HepG2 (cell line): ENCODE measurements at regions not wholly inside any gene's neighbourhood (a gene's known extent, or its start where the extent isn't known, plus 50 kb on each side); places are given as distances from the start of the nearest gene placed in this dataset.

Experiments
- ATAC-seq: fragments of 200-7000 bp; cut with Tn5 transposase; 3 replicates; pipeline ENCODE4 v1.9.1; 2020; ENCODE audit warnings: mild to moderate bottlenecking, moderate library complexity
- BruUV-seq: library from RNA; stranded (reverse); fragments of 400-500 nt; replicated peaks from 2 replicates; lab custom pipeline; 2021; lab: Mats Ljungman, UMichigan
- CTCF ChIA-PET: fragments of 300-600 bp; formaldehyde crosslinking; extraction: SDS; loops from one replicate; lab custom pipeline; 2021; ENCODE audit warnings: low total read pairs, inconsistent platforms, low intra/inter-chr PET ratio; lab: Yijun Ruan, JAX
- POLR2A ChIA-PET: fragments of 350-600 bp; sonication (Branson Sonifier 250); formaldehyde crosslinking; loops from one replicate; lab custom pipeline; 2020; ENCODE audit warnings: antibody characterized with exemption, inconsistent platforms; lab: Yijun Ruan, JAX
- DNase-seq: peaks from one replicate; pipeline ENCODE4 v3.0.0-alpha.2; 2015; ENCODE audit warnings: low spot score
- FAIRE-seq: peaks from 3 replicates; lab custom pipeline; 2011; peaks lifted over from hg19 to GRCh38; lab: Jason Lieb, UNC
- H2AFZ ChIP-seq: one replicate; pipeline ENCODE4 v1.6.1; 2011; ENCODE audit warnings: low read length, inconsistent platforms
- H3K27ac ChIP-seq: fragments of 300-600 bp; 3 replicates; pipeline ENCODE4 v1.8.0; 2011; ENCODE audit warnings: mixed run types, mild to moderate bottlenecking, mixed read lengths, low read length, inconsistent platforms; ENCODE audit not compliant: insufficient read depth; ENCODE audit errors: extremely low read length
- H3K27me3 ChIP-seq, 2 experiments: fragments of 200-600 bp in 1 of 2; 2 replicates in 1 of 2; 3 replicates in 1 of 2; pipeline versions ENCODE4 v1.6.0 to v1.8.0; 2011; ENCODE audit warnings: low read length in 2 of 2, mild to moderate bottlenecking in 2 of 2, moderate library complexity in 2 of 2, inconsistent platforms in 1 of 2; ENCODE audit not compliant: insufficient read depth in 2 of 2, control insufficient read depth in 1 of 2
- H3K36me3 ChIP-seq, 2 experiments: fragments of 200-600 bp in 1 of 2; replicated peaks in 1 of 2; 2 replicates in 1 of 2; 3 replicates in 1 of 2; pipeline versions ENCODE4 v1.5.1 to v1.8.0; 2011; ENCODE audit warnings: low read length in 2 of 2, inconsistent platforms in 1 of 2; ENCODE audit not compliant: insufficient read depth in 2 of 2, control insufficient read depth in 1 of 2
- H3K4me1 ChIP-seq: 2 replicates; pipeline ENCODE4 v1.5.1; 2012; ENCODE audit warnings: low read length, inconsistent platforms; ENCODE audit not compliant: insufficient read depth
- H3K4me2 ChIP-seq: 2 replicates; pipeline ENCODE4 v1.6.0; 2011; ENCODE audit warnings: low read depth, low read length, inconsistent platforms
- H3K4me3 ChIP-seq, 3 experiments: fragments of 200-600 bp in 1 of 3; sonication (generic), shearing (Covaris generic) in 1 of 3; replicated peaks in 1 of 3; 2 replicates each; pipeline ENCODE4 v1.5.1; 2011 to 2016; ENCODE audit warnings: low read length in 3 of 3, inconsistent platforms in 2 of 3, low read depth in 2 of 3, mild to moderate bottlenecking in 2 of 3, control low read depth in 1 of 3, mixed read lengths in 1 of 3; ENCODE audit not compliant: insufficient read depth in 1 of 3
- H3K79me2 ChIP-seq: one replicate; pipeline ENCODE4 v1.6.1; 2011; ENCODE audit warnings: low read length, inconsistent platforms; ENCODE audit not compliant: insufficient read depth
- H3K9ac ChIP-seq: 2 replicates; pipeline ENCODE4 v1.6.0; 2011; ENCODE audit warnings: mild to moderate bottlenecking, low read depth, low read length, inconsistent platforms; ENCODE audit not compliant: insufficient read depth
- H3K9me3 ChIP-seq: 2 replicates; pipeline ENCODE4 v1.5.1; 2012; ENCODE audit warnings: mild to moderate bottlenecking, low read length
- H4K20me1 ChIP-seq: 2 replicates; pipeline ENCODE4 v1.6.0; 2011; ENCODE audit warnings: inconsistent platforms, mild to moderate bottlenecking, low read length, moderate library complexity; ENCODE audit not compliant: insufficient read depth
- ASH2L ChIP-seq: fragments of 300-600, 200-600 bp; sonication (generic); IDR thresholded peaks from 2 replicates; pipeline ENCODE4 v1.7.0; 2017; ENCODE audit warnings: low read depth, mild to moderate bottlenecking, moderate library complexity, mixed read lengths, low read length; ENCODE audit not compliant: insufficient read length
- CENPX ChIP-seq: sonication (generic); formaldehyde crosslinking; IDR thresholded peaks from 2 replicates; pipeline ENCODE4 v1.9.0; 2021; ENCODE audit warnings: mild to moderate bottlenecking, missing genetic modification reagents, moderate library complexity
- CERS6 ChIP-seq: sonication (generic); formaldehyde crosslinking; IDR thresholded peaks from 2 replicates; pipeline ENCODE4 v1.5.0; 2020; ENCODE audit warnings: missing genetic modification reagents
- FOXJ3 ChIP-seq: sonication (generic); formaldehyde crosslinking; IDR thresholded peaks from 2 replicates; pipeline ENCODE4 v1.4.0; 2020; ENCODE audit warnings: missing genetic modification reagents, mild to moderate bottlenecking, borderline replicate concordance
- HOXA5 ChIP-seq: sonication (generic); formaldehyde crosslinking; IDR thresholded peaks from 2 replicates; pipeline ENCODE4 v1.4.0; 2020; ENCODE audit warnings: missing genetic modification reagents
- KDM2A ChIP-seq: sonication (generic); formaldehyde crosslinking; IDR thresholded peaks from 2 replicates; pipeline ENCODE4 v1.4.0; 2020; ENCODE audit warnings: low read depth, missing genetic modification reagents, borderline replicate concordance
- KDM5A ChIP-seq: fragments of 200-600 bp; sonication (generic); IDR thresholded peaks from 2 replicates; pipeline ENCODE4 v1.7.0; 2018; ENCODE audit warnings: antibody characterized with exemption, mild to moderate bottlenecking, low read length, borderline replicate concordance
- KLF15 ChIP-seq: sonication (generic); formaldehyde crosslinking; IDR thresholded peaks from 2 replicates; pipeline ENCODE4 v1.8.1; 2023; ENCODE audit warnings: borderline replicate concordance, mild to moderate bottlenecking, inconsistent platforms, missing genetic modification reagents, mixed read lengths
- MAZ ChIP-seq, 2 experiments: sonication (generic) in 1 of 2; formaldehyde crosslinking in 1 of 2; IDR thresholded peaks; 2 replicates each; pipeline versions ENCODE4 v1.5.0 to v1.6.1; 2012 to 2020; ENCODE audit warnings: low read depth in 2 of 2, mild to moderate bottlenecking in 2 of 2, borderline replicate concordance in 1 of 2, improper control_type of control experiment in 1 of 2, low read length in 1 of 2, missing genetic modification reagents in 1 of 2, moderate library complexity in 1 of 2
- MTF1 ChIP-seq: sonication (generic); formaldehyde crosslinking; IDR thresholded peaks from 2 replicates; pipeline ENCODE4 v1.5.0; 2020; ENCODE audit warnings: missing genetic modification reagents
- NCOA2 ChIP-seq: sonication (generic); formaldehyde crosslinking; IDR thresholded peaks from 2 replicates; pipeline ENCODE4 v1.8.0; 2022; ENCODE audit warnings: inconsistent platforms
- SMAD9 ChIP-seq: sonication (generic); formaldehyde crosslinking; IDR thresholded peaks from 2 replicates; pipeline ENCODE4 v1.5.1; 2020; ENCODE audit warnings: mild to moderate bottlenecking, missing genetic modification reagents
- WIZ ChIP-seq: sonication (generic); formaldehyde crosslinking; IDR thresholded peaks from 2 replicates; pipeline ENCODE4 v1.5.1; 2020; ENCODE audit warnings: mild to moderate bottlenecking, missing genetic modification reagents
- ZGPAT ChIP-seq: IDR thresholded peaks from 2 replicates; pipeline ENCODE4 v1.6.1; 2016; ENCODE audit warnings: mild to moderate bottlenecking
- ZNF251 ChIP-seq: sonication (generic); formaldehyde crosslinking; IDR thresholded peaks from 2 replicates; pipeline ENCODE4 v1.9.0; 2021; ENCODE audit warnings: mild to moderate bottlenecking, missing genetic modification reagents
- ZNF274 ChIP-seq: sonication (generic); formaldehyde crosslinking; IDR thresholded peaks from 2 replicates; pipeline ENCODE4 v1.5.1; 2020; ENCODE audit warnings: mild to moderate bottlenecking, missing genetic modification reagents
- ZNF431 ChIP-seq: sonication (generic); formaldehyde crosslinking; IDR thresholded peaks from 2 replicates; pipeline ENCODE4 v1.9.0; 2022; ENCODE audit warnings: missing genetic modification reagents, low read depth, mild to moderate bottlenecking, borderline replicate concordance
- ZNF496 ChIP-seq: sonication (generic); formaldehyde crosslinking; IDR thresholded peaks from 2 replicates; pipeline ENCODE4 v1.8.1; 2023; ENCODE audit warnings: mild to moderate bottlenecking, moderate library complexity, missing genetic modification reagents; ENCODE audit not compliant: insufficient replicate concordance
- ZNF720 ChIP-seq: sonication (generic); formaldehyde crosslinking; IDR thresholded peaks from 2 replicates; pipeline ENCODE4 v1.4.0; 2020; ENCODE audit warnings: missing genetic modification reagents
- ZNF790 ChIP-seq: sonication (generic); formaldehyde crosslinking; IDR thresholded peaks from 2 replicates; pipeline ENCODE4 v1.8.0; 2022; ENCODE audit warnings: missing genetic modification reagents, mild to moderate bottlenecking, borderline replicate concordance
- WGBS: methylation state at CpG from one replicate; pipeline ENCODE4 v1.1.6; 2017; ENCODE audit warnings: low lambda C conversion rate; 5-methylcytosine and 5-hydroxymethylcytosine counted together
- in situ Hi-C: cut with HindIII; loops from 2 replicates; pipeline ENCODE4 v1.10.0; 2017; ENCODE audit warnings: low pct_unique_long_range_greater_than_20kb; ENCODE audit not compliant: extremely low pct_ligation_motif_present
- intact Hi-C: fragments of 100-400 bp; cut with micrococcal nuclease; formaldehyde crosslinking; loops from one replicate; pipeline ENCODE4 v1.10.0; 2022; ENCODE audit not compliant: unreplicated experiment

- ATAC-seq (no peak), DNase-seq (no peak)
- POLR2A ChIA-PET = no interaction called here
Observed at GRCh38 chr6:71228461-71229041, 60.1 kb upstream of the OGFRL1 start.

GRCh38 chr6:71229477-71229876, 59.1 kb upstream of the OGFRL1 start:
- no peak overlapping the region for H3K4me2 ChIP-seq
- no TSS peak for BruUV-seq
- no peaks in the 10 kb centered on the region; a peak in 1 of 5 replicates for H3K27me3 ChIP-seq
- FAIRE-seq (no peak), ATAC-seq (no peak), DNase-seq (no peak)
- H4K20me1 ChIP-seq = no peaks in the 10 kb centered on the region
- H2AFZ ChIP-seq = no peak overlapping the region
- H3K9ac ChIP-seq = no peak overlapping the region
- ChIA-PET POLR2A (no interaction called here), CTCF (no interaction called here)
- no peak overlapping the region for H3K4me3 ChIP-seq
- 28% methylated on average over 3 of the region's 3 CpGs for WGBS
- intact Hi-C loops (no loop called here), in situ Hi-C loops (no loop called here)
- no peaks in the 10 kb centered on the region for H3K9me3 ChIP-seq
- TF ChIP-seq ZGPAT (CRISPR knock-in tag) (no peak), CERS6 (CRISPR knock-in tag) (no peak)
- no peaks in the 10 kb centered on the region for H3K4me1 ChIP-seq
- H3K79me2 ChIP-seq = no peaks in the 10 kb centered on the region
- H3K36me3 ChIP-seq = no peaks in the 10 kb centered on the region
- H3K27ac ChIP-seq = no peak overlapping the region

More at GRCh38 chr6:71228461-71229041, 60.1 kb upstream of the OGFRL1 start:
- intact Hi-C loops = no loop called here
- no peaks in the 10 kb centered on the region; a peak in 1 of 5 replicates for H3K27me3 ChIP-seq
- no peak overlapping the region for H3K4me3 ChIP-seq
- H4K20me1 ChIP-seq = no peaks in the 10 kb centered on the region
- no peak overlapping the region for H2AFZ ChIP-seq
- TF ChIP-seq HOXA5 (CRISPR knock-in tag) (no peak), NCOA2 (CRISPR knock-in tag) (no peak), FOXJ3 (CRISPR knock-in tag) (no peak), MTF1 (CRISPR knock-in tag) (no peak), KDM2A (no peak), KDM5A (no peak), CENPX (CRISPR knock-in tag) (no peak), ZNF720 (CRISPR knock-in tag) (no peak), KLF15 (CRISPR knock-in tag) (no peak), WIZ (no peak), ASH2L (no peak), MAZ (IDR thresholded peaks at IDR 0.05; ENCODE audit: borderline replicate concordance, low read depth, low read length) (no peak), MAZ (CRISPR knock-in tag; IDR thresholded peaks at IDR 0.05; ENCODE audit: low read depth) (no peak), ZNF496 (CRISPR knock-in tag) (no peak), ZNF251 (CRISPR knock-in tag) (no peak), ZNF790 (CRISPR knock-in tag) (no peak), ZNF274 (CRISPR knock-in tag) (no peak), ZNF431 (CRISPR knock-in tag) (no peak), SMAD9 (CRISPR knock-in tag) (no peak)
- TF ChIP-seq, all 625 proteins: peak for 0
- WGBS = 4% methylated on average over 4 of the region's 4 CpGs
- Histone ChIP-seq H3K9ac (no peak overlapping the region), H3K4me1 (no peaks in the 10 kb centered on the region), H3K27ac (no peak overlapping the region), H3K79me2 (no peaks in the 10 kb centered on the region), H3K4me2 (no peak overlapping the region), H3K9me3 (no peaks in the 10 kb centered on the region), H3K36me3 (no peaks in the 10 kb centered on the region)
- in situ Hi-C loops = no loop called here
- FAIRE-seq = no peak
- BruUV-seq = no TSS peak
- CTCF ChIA-PET = no interaction called here
